ENCODE measurements at regions not wholly inside any gene's neighbourhood (a gene's known extent, or its start where the extent isn't known, plus 50 kb on each side); places are given as distances from the start of the nearest gene placed in this dataset.

DNA sequence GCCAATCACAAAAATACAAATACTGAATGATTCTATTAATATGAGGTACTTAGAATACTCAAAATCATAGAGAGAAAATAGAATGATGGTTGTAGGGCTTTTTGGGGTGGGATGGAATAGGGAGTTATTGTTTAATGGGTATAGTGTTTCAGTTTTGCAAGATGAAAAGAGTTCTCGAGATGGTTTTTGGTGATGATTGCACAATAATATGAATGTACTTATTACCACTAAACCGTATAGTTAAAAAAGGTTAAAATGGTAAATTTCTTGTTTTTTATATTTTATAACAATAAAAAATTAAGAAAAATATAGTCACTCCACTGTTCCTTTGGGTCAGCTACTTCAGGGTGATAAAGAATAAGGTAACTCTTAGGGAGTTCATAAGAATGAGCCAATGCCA is 560.1 kb downstream of the TDRD15 start:
- TF ChIP-seq, protein P1, sequence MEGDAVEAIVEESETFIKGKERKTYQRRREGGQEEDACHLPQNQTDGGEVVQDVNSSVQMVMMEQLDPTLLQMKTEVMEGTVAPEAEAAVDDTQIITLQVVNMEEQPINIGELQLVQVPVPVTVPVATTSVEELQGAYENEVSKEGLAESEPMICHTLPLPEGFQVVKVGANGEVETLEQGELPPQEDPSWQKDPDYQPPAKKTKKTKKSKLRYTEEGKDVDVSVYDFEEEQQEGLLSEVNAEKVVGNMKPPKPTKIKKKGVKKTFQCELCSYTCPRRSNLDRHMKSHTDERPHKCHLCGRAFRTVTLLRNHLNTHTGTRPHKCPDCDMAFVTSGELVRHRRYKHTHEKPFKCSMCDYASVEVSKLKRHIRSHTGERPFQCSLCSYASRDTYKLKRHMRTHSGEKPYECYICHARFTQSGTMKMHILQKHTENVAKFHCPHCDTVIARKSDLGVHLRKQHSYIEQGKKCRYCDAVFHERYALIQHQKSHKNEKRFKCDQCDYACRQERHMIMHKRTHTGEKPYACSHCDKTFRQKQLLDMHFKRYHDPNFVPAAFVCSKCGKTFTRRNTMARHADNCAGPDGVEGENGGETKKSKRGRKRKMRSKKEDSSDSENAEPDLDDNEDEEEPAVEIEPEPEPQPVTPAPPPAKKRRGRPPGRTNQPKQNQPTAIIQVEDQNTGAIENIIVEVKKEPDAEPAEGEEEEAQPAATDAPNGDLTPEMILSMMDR (IDR thresholded peaks at IDR 0.05): no peak
- no peak for TF ChIP-seq POLR2A (IDR thresholded peaks at IDR 0.05)

Measured in heart left ventricle (tissue), 13 donors.